Effector CD4-positive, alpha-beta T cell (primary cell): ENCODE measurements at regions not wholly inside any gene's neighbourhood (a gene's known extent, or its start where the extent isn't known, plus 50 kb on each side); places are given as distances from the start of the nearest gene placed in this dataset.

Experiments
- DNase-seq: peaks from one replicate; pipeline ENCODE4 v3.0.0-alpha.2; 2020

GRCh38 chr2:129901754-129902415 lies 77.6 kb upstream of the RAB6C start:
- no peak for DNase-seq

DNA sequence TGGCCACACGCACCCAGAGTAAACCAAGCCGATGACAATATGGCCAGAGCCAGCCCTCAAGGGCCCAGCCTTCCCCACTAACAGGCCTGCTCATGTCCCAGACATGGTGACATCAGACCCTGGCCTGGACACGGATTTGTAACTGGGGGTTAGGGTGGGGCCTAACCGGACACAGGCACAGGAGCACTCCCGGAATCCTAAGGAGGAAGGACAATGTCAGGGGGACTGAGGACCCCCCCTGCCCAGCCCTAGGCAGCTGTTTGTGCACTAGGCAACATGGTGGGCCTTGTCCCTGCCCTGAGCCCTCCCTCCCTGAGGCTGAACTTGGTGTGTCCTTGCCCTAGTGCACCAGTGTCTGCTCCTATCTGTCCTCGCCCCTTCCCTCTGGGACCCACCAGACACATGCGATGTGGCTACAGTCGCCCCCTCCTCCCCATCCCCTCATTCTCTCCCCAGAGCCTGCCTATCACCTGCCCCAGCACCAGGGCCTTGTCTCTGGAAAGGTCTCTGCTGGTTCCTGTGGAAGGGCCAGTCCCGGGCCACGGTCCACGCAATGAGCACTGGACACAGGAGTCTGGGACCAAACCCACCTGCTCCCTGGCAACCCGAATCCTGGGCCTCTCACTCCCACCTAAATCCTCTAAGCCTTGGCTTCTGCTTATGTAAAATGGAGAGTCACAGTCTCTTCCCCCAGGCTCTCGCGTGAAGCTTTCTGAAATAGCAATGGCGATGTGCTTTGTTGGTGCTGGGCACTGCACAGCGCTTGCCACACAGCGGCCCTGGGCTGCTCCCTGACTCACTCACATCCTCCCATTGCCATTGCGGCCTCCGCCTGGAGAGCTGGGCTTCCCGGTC lies 76.5 kb upstream of the RAB6C start:
- no peak for DNase-seq

GRCh38 chr2:129903586-129904425 lies 75.7 kb upstream of the RAB6C start:
- DNase-seq: no peak

- DNase-seq: no peak
Measured at GRCh38 chr2:129904532-129905446, 74.7 kb upstream of the RAB6C start.

- DNase-seq: no peak
Measured at GRCh38 chr2:129905664-129906081, 73.8 kb upstream of the RAB6C start.

GRCh38 chr2:129906139-129906860 lies 73.2 kb upstream of the RAB6C start:
- DNase-seq: no peak

- no peak for DNase-seq
Measured at GRCh38 chr2:129906861-129907235, 72.6 kb upstream of the RAB6C start.

DNA sequence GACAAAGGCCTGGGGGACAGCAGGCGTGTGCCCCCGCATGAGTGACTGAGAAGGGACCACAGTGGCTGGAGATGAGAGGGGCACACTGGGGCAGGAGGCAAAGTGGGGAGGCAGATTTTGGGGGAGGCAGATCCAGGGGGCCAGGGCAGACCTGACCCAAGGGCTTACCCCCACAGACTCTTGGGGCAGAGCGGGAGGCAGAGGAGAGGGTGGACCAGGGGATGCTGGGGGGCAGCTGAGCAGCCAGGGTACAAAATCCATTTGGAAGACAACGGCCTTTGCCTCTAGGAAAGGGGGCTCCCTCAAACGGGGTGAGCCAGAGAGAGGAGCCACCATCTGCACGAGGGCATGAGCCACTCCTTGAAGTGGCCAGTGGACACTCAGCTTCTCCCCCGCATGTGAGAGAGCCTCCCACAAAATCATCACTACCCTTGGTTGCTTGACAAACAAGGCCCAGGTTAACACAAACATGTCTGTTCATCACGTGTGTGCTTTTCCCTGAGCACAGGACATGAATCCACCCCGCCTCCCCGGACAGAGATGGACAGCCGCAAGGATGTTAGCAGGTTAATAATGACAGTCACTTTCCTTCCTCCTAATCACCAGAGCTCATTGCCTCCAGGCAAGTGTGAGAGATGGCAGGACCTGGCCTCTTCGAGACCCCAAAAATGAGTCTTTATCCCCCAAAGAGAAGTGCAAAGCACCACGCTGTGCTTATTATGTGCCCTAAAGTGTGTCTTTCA lies 72.0 kb upstream of the RAB6C start:
- DNase-seq: no peak

DNA sequence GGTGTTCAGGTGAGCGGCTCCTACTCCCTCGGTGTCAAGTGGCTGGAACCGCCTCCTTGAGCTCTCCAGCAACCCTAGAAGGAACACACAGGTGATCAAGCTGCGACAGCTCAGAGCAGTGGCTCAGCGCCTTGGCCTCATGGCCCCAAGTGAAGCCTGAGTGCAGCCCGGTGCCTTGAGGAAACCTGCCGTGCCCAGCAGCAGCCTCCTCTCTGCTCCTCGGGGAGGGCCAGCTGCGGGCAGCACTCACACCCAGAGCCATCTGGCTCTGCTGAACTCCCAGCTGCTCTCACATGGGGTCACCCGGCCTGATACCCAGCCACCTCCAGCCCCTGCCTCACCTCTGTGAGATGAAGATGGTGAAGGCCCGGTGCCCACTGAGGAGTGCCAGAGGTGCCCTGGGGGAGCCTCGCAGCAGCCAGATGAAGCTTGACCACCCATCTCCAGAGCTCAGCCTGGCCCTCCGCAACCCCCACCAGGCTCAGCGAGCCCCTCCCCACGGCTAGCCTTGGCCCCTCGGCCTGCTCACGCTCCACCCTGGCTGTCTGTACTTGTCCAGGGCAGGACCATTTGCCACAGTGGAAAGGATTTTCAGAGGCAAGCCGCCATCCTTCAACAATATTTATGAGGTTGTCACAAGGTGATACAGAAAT lies 70.6 kb upstream of the RAB6C start:
- DNase-seq: no peak

DNA sequence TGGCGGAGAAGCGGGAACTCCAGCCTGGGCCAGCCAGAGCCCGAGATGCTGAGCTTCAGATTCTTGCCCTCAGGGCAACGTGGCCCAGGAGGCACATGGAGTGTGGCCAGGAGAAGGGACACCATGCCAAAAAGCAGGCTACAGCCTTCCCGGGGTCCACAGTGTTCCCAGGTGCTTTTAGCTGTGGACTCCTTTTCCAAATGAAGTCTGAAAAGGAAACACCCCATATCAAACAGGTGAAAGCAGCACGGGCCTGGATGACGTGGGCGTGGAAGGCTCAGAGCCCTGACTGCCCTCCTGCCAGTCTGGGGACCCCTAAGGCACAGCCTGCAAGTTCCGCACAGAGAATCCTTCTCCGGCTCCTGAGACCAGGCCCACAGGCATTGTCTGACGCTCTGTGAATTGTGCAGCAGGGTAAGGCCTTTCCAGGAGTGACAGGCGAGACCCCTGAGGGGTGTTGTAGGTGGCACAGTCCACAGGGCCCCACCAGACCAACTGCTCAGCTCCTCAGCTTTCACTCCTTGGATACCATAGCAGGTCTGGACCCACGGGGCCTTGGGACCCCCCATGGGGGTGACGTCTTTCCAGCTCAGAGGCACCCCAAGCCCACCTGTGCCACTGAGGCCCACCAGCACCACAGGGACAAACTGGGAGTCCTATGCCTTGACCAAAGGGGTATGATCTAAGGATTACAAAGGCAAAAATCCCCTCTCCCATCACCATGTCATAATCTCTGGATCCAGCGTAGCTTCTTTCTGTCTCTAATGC lies 69.6 kb upstream of the RAB6C start:
- no peak for DNase-seq

DNA sequence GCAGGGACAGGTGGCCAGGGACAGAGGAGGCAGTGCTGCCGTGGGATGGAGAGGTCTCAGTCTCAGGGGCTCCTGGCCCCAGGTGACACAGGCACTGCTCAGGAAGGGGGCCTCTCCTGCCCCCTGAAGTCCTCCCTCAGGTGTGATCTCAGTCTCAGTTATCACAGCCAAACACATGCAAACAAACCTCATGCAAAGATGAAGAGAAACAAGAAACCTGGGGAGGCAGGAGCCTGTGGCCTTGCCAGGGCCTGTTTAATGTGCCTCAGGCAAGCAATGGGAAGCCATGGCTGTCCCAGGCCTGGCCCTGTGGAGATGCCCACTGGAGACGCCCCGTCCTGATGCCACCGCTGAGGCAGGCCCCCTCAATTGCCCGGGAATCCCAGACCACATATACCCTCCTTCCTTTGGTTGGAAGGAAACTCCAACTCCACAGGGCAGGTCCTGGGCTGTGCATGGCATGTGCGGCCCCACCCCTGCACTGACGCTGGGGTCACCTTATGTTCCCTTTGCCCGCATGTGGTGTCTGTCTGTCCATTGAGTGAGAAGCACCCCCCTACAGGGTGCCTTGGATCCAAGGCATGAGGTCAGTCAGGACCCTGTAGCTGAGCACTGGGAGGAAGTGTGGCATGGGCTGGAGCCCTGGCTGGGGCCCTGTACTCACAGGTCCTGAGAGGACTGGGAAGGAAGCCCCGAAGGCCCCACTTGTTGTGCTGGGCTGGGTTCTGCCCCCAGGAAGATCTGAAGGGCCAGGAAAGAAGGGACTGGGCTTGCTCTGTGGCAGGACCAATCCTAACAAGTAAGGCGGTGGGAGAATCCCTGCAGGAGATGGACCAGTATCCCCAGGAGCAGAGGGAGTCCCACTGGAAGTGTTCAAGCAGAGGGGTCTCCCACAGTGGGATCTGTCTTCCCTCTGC lies 68.8 kb upstream of the RAB6C start:
- no peak for DNase-seq

DNA sequence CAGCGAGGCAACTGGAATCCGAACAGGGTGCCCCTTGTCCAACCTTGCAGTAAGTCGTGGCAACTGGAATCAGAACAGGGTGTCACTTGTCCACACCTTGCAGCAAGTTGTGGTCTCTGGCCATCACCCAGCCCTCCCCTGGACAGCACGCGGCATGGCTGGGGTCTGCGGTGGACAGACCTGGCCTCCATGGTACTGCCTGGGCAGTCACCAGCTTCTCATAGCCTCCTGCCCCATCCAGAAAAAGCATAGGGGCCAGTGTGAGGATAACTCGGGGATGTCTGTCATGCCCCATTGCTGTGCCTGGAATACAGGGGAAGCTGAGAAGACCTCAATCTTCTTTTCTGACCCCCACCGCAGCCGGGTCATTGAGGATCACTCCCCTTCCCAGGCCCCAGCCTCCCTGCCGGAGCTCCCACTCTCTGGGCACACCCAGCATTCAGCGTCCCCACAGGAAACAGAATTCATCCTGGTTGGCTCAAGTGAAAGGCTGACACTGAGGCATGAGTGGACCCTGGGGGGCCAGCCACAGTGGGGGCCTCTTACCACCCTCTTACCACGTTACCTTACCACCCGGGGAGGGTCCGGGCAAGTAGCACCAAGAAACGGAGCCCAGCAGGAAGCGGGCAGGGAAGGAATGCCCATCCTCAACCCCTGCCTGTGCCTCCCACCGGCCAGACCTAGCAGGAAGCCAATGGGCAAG lies 68.0 kb upstream of the RAB6C start:
- no peak for DNase-seq

DNA sequence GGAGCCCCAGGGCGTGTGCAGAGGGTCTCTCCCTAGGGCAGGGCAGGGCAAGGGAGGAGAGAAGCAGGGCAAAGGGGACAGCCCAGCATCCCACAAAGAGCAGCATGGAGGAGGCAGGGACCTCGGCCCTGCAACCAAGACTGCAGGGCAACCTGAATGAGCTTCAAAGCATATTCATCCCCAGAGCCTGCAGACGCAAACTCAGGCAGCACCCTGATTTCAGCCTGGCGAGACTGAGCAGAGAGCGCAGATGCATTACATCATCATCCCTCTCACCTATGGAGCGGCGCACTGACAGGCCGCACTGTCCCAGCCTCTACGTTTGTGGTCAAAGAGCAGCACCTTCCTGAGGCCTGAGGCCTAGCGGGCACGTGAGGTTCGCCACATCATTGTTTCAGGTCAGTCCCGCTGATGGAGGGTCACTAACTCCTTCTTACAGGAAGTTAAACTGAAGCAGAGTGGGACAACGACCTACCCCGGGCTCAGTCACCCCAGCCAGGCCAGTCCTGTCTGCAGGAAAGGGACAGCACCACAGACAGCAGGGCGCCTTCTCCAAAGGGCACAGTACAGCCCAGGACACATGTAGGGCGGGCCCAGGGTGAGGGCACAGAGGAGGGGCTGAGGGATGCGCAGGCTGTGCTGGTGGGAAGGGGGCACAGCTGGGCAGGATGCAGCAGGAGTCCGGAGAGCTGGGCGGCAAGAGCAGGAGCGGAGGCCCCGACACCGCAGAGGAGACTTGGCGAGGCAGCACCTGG lies 67.2 kb upstream of the RAB6C start:
- no peak for DNase-seq

- DNase-seq: no peak
Measured at GRCh38 chr2:129912871-129913694, 66.4 kb upstream of the RAB6C start.

- no peak for DNase-seq
Measured at GRCh38 chr2:129913695-129914495, 65.6 kb upstream of the RAB6C start.
